H1 (cell line): ENCODE measurements at regions not wholly inside any gene's neighbourhood (a gene's known extent, or its start where the extent isn't known, plus 50 kb on each side); places are given as distances from the start of the nearest gene placed in this dataset.

Source experiments
- CTCF ChIA-PET: fragments of 300-600 bp; sonication (Branson Sonifier 250); formaldehyde crosslinking; loops from one replicate; lab custom pipeline; 2021; ENCODE audit not compliant: partially characterized antibody; lab: Charles Lee
- POLR2A ChIA-PET: fragments of 300-600 bp; sonication (Branson Sonifier 250); formaldehyde crosslinking; loops from one replicate; lab custom pipeline; 2021; ENCODE audit warnings: inconsistent platforms; ENCODE audit not compliant: partially characterized antibody; lab: Charles Lee
- DNase-seq, 2 experiments: peaks; one replicate each; pipeline versions ENCODE4 v3.0.0 to v3.0.0-alpha.2; 2010 to 2022; ENCODE audit warnings: low spot score in 2 of 2, low read depth in 1 of 2, mixed read lengths in 1 of 2
- FAIRE-seq: peaks from 2 replicates; lab custom pipeline; 2011; peaks lifted over from hg19 to GRCh38; lab: Jason Lieb, UNC
- H2AFZ ChIP-seq: 2 replicates; pipeline ENCODE4 v1.8.1; 2012; ENCODE audit warnings: low read length, inconsistent platforms
- H2AK5ac ChIP-seq: 2 replicates; pipeline ENCODE4 v1.6.1; 2013; ENCODE audit warnings: low read depth, low read length
- H2BK120ac ChIP-seq: replicated peaks from 2 replicates; pipeline ENCODE3; 2013; ENCODE audit warnings: low read depth, low read length, inconsistent platforms
- H2BK12ac ChIP-seq: 2 replicates; pipeline ENCODE4 v1.6.1; 2013; ENCODE audit warnings: low read depth, low read length
- H2BK15ac ChIP-seq: 2 replicates; pipeline ENCODE4 v1.6.1; 2013; ENCODE audit warnings: low read length
- H2BK20ac ChIP-seq: 2 replicates; pipeline ENCODE4 v1.6.1; 2013; ENCODE audit warnings: low read length
- H2BK5ac ChIP-seq: 2 replicates; pipeline ENCODE4 v1.6.1; 2013; ENCODE audit warnings: low read depth, low read length
- H3K14ac ChIP-seq: 2 replicates; pipeline ENCODE4 v1.6.1; 2013; ENCODE audit warnings: inconsistent platforms; ENCODE audit not compliant: insufficient read length
- H3K18ac ChIP-seq: 2 replicates; pipeline ENCODE4 v1.6.1; 2013; ENCODE audit warnings: low read length; ENCODE audit errors: extremely low read depth
- H3K23ac ChIP-seq: 2 replicates; pipeline ENCODE4 v1.6.1; 2013; ENCODE audit warnings: inconsistent platforms; ENCODE audit not compliant: insufficient read length
- H3K23me2 ChIP-seq: 2 replicates; pipeline ENCODE4 v1.6.1; 2013; ENCODE audit warnings: low read depth, low read length
- H3K27ac ChIP-seq: 2 replicates; pipeline ENCODE4 v1.6.1; 2011; ENCODE audit warnings: low read depth, low read length, inconsistent platforms
- H3K27me3 ChIP-seq, 4 experiments: replicated peaks in 1 of 4; 1 replicate in 1 of 4; 2 replicates in 3 of 4; pipeline versions ENCODE4 v1.6.1 to v1.8.1; 2011 to 2013; ENCODE audit warnings: low read length in 3 of 4, mild to moderate bottlenecking in 3 of 4, inconsistent platforms in 2 of 4, mixed read lengths in 2 of 4, moderate library complexity in 1 of 4; ENCODE audit not compliant: control insufficient read depth in 3 of 4, insufficient read depth in 3 of 4; ENCODE audit errors: extremely low read depth in 1 of 4
- H3K36me3 ChIP-seq, 4 experiments: 2 replicates each; pipeline versions ENCODE4 v1.6.1 to v1.8.1; 2011 to 2013; ENCODE audit warnings: mild to moderate bottlenecking in 4 of 4, low read length in 3 of 4, moderate library complexity in 2 of 4, control low read depth in 1 of 4, inconsistent platforms in 1 of 4; ENCODE audit not compliant: insufficient read depth in 4 of 4, control insufficient read depth in 2 of 4
- H3K4ac ChIP-seq: replicated peaks from 2 replicates; pipeline ENCODE3; 2013; ENCODE audit warnings: low read length, low read depth, mixed read lengths, inconsistent platforms; ENCODE audit not compliant: insufficient read length
- H3K4me1 ChIP-seq, 4 experiments: replicated peaks in 1 of 4; 1 replicate in 1 of 4; 2 replicates in 3 of 4; pipeline versions ENCODE4 v1.6.1 to v1.8.1; 2011 to 2013; ENCODE audit warnings: low read length in 3 of 4, inconsistent platforms in 2 of 4, mixed read lengths in 1 of 4; ENCODE audit not compliant: insufficient read depth in 4 of 4, control insufficient read depth in 3 of 4
- H3K4me2 ChIP-seq, 2 experiments: 2 replicates each; pipeline versions ENCODE4 v1.6.1 to v1.8.1; 2011 to 2013; ENCODE audit warnings: low read depth in 2 of 2, low read length in 2 of 2, control low read depth in 1 of 2, inconsistent platforms in 1 of 2, mild to moderate bottlenecking in 1 of 2; ENCODE audit not compliant: insufficient read depth in 1 of 2
- H3K4me3 ChIP-seq, 4 experiments: fragments of 200-600, 300-600 bp in 1 of 4; sonication (generic), shearing (Covaris generic), sonication (Bioruptor Twin) in 1 of 4; 2 replicates each; pipeline versions ENCODE4 v1.5.1 to v1.8.1; 2011 to 2016; ENCODE audit warnings: low read length in 4 of 4, low read depth in 3 of 4, control low read depth in 2 of 4, inconsistent platforms in 2 of 4, mild to moderate bottlenecking in 2 of 4, mixed read lengths in 1 of 4, moderate library complexity in 1 of 4; ENCODE audit not compliant: insufficient read depth in 2 of 4; ENCODE audit errors: extremely low read depth in 1 of 4
- H3K56ac ChIP-seq: replicated peaks from 2 replicates; pipeline ENCODE3; 2013; ENCODE audit warnings: low read depth, mild to moderate bottlenecking, mixed read lengths, low read length, inconsistent platforms; ENCODE audit not compliant: insufficient read length
- H3K79me1 ChIP-seq: 2 replicates; pipeline ENCODE4 v1.6.1; 2013; ENCODE audit warnings: low read depth, low read length, control low read depth
- H3K79me2 ChIP-seq, 2 experiments: 2 replicates each; pipeline versions ENCODE4 v1.6.1 to v1.8.1; 2012 to 2013; ENCODE audit warnings: low read length in 2 of 2, mild to moderate bottlenecking in 2 of 2, inconsistent platforms in 1 of 2; ENCODE audit not compliant: insufficient read depth in 2 of 2, control insufficient read depth in 1 of 2
- H3K9ac ChIP-seq, 4 experiments: replicated peaks in 1 of 4; 1 replicate in 1 of 4; 2 replicates in 3 of 4; pipeline versions ENCODE4 v1.6.1 to v1.8.1; 2011 to 2013; ENCODE audit warnings: low read depth in 3 of 4, low read length in 3 of 4, control low read depth in 2 of 4, mild to moderate bottlenecking in 2 of 4, moderate library complexity in 2 of 4, inconsistent platforms in 1 of 4; ENCODE audit errors: extremely low read depth in 1 of 4
- H3K9me3 ChIP-seq, 2 experiments: 2 replicates each; pipeline versions ENCODE4 v1.6.1 to v1.8.1; 2012 to 2013; ENCODE audit warnings: mild to moderate bottlenecking in 2 of 2, moderate library complexity in 2 of 2, control low read depth in 1 of 2, inconsistent platforms in 1 of 2, low read depth in 1 of 2, low read length in 1 of 2, mixed read lengths in 1 of 2; ENCODE audit not compliant: insufficient read depth in 2 of 2
- H4K20me1 ChIP-seq, 2 experiments: replicated peaks in 1 of 2; 2 replicates each; pipeline versions ENCODE3 to v1.8.1; 2011 to 2013; ENCODE audit warnings: inconsistent platforms in 2 of 2, low read length in 2 of 2, mild to moderate bottlenecking in 1 of 2; ENCODE audit not compliant: insufficient read depth in 2 of 2, control insufficient read depth in 1 of 2
- H4K5ac ChIP-seq: 2 replicates; pipeline ENCODE4 v1.6.1; 2013; ENCODE audit warnings: low read length, low read depth, mixed read lengths, inconsistent platforms; ENCODE audit not compliant: insufficient read length
- H4K8ac ChIP-seq: 2 replicates; pipeline ENCODE4 v1.8.0; 2013; ENCODE audit warnings: mild to moderate bottlenecking, moderate library complexity, low read length, inconsistent platforms; ENCODE audit not compliant: insufficient read depth; ENCODE audit errors: extremely low read depth
- H4K91ac ChIP-seq: replicated peaks from 2 replicates; pipeline ENCODE3; 2013; ENCODE audit warnings: low read length, mixed read lengths, inconsistent platforms; ENCODE audit not compliant: insufficient read length
- CHD1 ChIP-seq: IDR thresholded peaks from 2 replicates; pipeline ENCODE4 v1.6.1; 2012; ENCODE audit warnings: low read depth, low read length, improper control_type of control experiment
- EGR1 ChIP-seq: IDR thresholded peaks from 2 replicates; pipeline ENCODE4 v1.6.1; 2011; ENCODE audit warnings: low read depth, low read length, borderline replicate concordance
- GABPA ChIP-seq: IDR thresholded peaks from 2 replicates; pipeline ENCODE4 v1.6.1; 2011; ENCODE audit warnings: mild to moderate bottlenecking, low read length, moderate library complexity, borderline replicate concordance; ENCODE audit not compliant: insufficient read depth
- KDM1A ChIP-seq: fragments of 200-600, 300-600 bp; sonication (generic); IDR thresholded peaks from 2 replicates; pipeline ENCODE4 v1.7.1; 2016; ENCODE audit warnings: mild to moderate bottlenecking, low read length, borderline replicate concordance
- NANOG ChIP-seq: IDR thresholded peaks from 2 replicates; pipeline ENCODE4 v1.6.1; 2011; ENCODE audit warnings: low read length, low read depth, mild to moderate bottlenecking, inconsistent platforms; ENCODE audit not compliant: insufficient read depth, poor library complexity, severe bottlenecking
- POLR2A ChIP-seq, 2 experiments: IDR thresholded peaks; 1 replicate in 1 of 2; 2 replicates in 1 of 2; pipeline ENCODE4 v1.6.1; 2011; ENCODE audit warnings: low read depth in 2 of 2, low read length in 2 of 2, mild to moderate bottlenecking in 2 of 2; ENCODE audit errors: control extremely low read depth in 1 of 2
- SAP30 ChIP-seq: fragments of 300-600 bp; sonication (generic); IDR thresholded peaks from 2 replicates; pipeline ENCODE4 v1.7.1; 2012; ENCODE audit warnings: low read length, moderate library complexity, mild to moderate bottlenecking, inconsistent platforms; ENCODE audit not compliant: insufficient read depth, insufficient replicate concordance
- SRF ChIP-seq: IDR thresholded peaks from 2 replicates; pipeline ENCODE4 v1.6.1; 2011; ENCODE audit warnings: mild to moderate bottlenecking, low read depth, low read length, moderate library complexity
- TAF7 ChIP-seq: optimal IDR thresholded peaks from 2 replicates; pipeline ENCODE3; 2011; ENCODE audit warnings: low read depth, mild to moderate bottlenecking, inconsistent platforms, low read length, moderate library complexity, borderline replicate concordance
- TEAD4 ChIP-seq: IDR thresholded peaks from 2 replicates; pipeline ENCODE4 v1.6.1; 2012; ENCODE audit warnings: low read depth, low read length, inconsistent platforms, mixed read lengths
- WGBS, 2 experiments: shearing (Covaris generic) in 1 of 2; methylation state at CpG; one replicate each; pipeline versions ENCODE4 v1.1.6 to v1.1.7; 2013 to 2015; ENCODE audit warnings: low lambda C conversion rate in 2 of 2, mixed read lengths in 2 of 2, inconsistent platforms in 1 of 2, low coverage in 1 of 2, missing lambda C conversion rate in 1 of 2; ENCODE audit not compliant: insufficient replicate concordance in 2 of 2, insufficient coverage in 1 of 2, insufficient read length in 1 of 2; ENCODE audit errors: extremely low coverage in 1 of 2, missing lambda C conversion rate in 1 of 2; 5-methylcytosine and 5-hydroxymethylcytosine counted together
- TF ChIP-seq, protein P1 (sequence below): IDR thresholded peaks from 2 replicates; pipeline ENCODE4 v1.6.1; 2011; ENCODE audit warnings: low read length, improper control_type of control experiment

DNA sequence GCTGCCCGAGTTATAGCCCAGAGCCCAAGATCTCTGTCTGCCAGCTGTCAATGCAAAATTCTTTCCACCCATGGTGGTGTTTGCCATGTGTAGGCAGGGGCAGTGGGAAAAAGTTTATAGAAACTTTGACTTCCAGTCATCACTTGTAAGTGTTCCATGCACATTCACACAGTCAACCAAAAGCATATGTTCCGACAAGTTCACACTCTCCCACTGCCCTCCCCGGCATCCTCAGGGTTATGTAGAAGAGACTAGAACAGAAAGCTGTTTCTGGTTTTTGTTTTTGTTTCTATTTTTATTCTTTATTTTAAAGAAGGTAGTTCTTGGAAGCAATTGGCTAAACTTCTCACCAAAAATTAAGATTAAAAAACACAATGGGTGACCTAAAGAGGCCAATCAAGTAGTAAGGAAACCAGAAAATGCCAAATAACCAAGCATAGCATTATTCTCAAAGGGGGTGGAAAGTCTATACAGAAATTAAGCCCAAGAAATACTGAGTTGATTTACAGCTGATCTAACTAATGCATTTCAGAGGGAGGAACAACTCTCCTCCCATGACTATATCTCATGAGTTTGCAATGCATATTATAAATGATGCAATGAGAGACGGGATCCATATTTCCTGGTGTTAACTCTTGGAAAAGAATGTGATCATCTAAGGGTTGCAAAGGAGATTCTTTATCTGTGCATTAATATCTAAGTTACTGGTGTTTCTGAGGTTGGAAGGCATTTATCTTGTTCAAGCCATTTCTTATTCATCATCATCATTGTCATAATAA, 91.5 kb upstream of the ETS2 start:
- Histone ChIP-seq H2BK15ac (no peak overlapping the region), H3K9ac (no peak overlapping the region), H3K23me2 (no peaks in the 10 kb centered on the region), H3K27ac (no peak overlapping the region), H3K14ac (no peak overlapping the region), H2AFZ (no peak overlapping the region), H3K36me3 (no peaks in the 10 kb centered on the region), H4K5ac (no peak overlapping the region), H3K27me3 (no peaks in the 10 kb centered on the region), H3K4ac (no peak overlapping the region), H3K79me2 (no peaks in the 10 kb centered on the region), H2BK20ac (no peak overlapping the region), H3K23ac (no peak overlapping the region), H2BK5ac (no peak overlapping the region), H2BK12ac (no peak overlapping the region), H2BK120ac (no peak overlapping the region), H2AK5ac (no peak overlapping the region), H3K4me1 (no peaks in the 10 kb centered on the region), H4K20me1 (no peaks in the 10 kb centered on the region), H4K8ac (no peak overlapping the region), H3K56ac (no peak overlapping the region), H4K91ac (no peak overlapping the region), H3K9me3 (no peaks in the 10 kb centered on the region), H3K18ac (no peak overlapping the region), H3K79me1 (no peaks in the 10 kb centered on the region), H3K4me3 (no peak overlapping the region), H3K4me2 (no peak overlapping the region)
- DNase-seq (no peak), FAIRE-seq (no peak)
- ChIA-PET CTCF (no interaction called here), POLR2A (no interaction called here)
- TF ChIP-seq EGR1: no peak
- TF ChIP-seq GABPA: no peak
- TF ChIP-seq NANOG: no peak
- TF ChIP-seq, protein P1, sequence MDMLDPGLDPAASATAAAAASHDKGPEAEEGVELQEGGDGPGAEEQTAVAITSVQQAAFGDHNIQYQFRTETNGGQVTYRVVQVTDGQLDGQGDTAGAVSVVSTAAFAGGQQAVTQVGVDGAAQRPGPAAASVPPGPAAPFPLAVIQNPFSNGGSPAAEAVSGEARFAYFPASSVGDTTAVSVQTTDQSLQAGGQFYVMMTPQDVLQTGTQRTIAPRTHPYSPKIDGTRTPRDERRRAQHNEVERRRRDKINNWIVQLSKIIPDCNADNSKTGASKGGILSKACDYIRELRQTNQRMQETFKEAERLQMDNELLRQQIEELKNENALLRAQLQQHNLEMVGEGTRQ: no peak
- no peak for TF ChIP-seq TAF7
- TF ChIP-seq SRF: no peak
- TF ChIP-seq CHD1: no peak
- TF ChIP-seq KDM1A: no peak
- TF ChIP-seq TEAD4: no peak
- TF ChIP-seq POLR2A (IDR thresholded peaks at IDR 0.05; ENCODE audit: control extremely low read depth in 1 of 2, low read depth in 2 of 2, low read length in 2 of 2): no peak
- TF ChIP-seq SAP30: no peak
- WGBS, 2 experiments: 86% methylated on average over 4 of the region's 4 CpGs; no CpG with 5 or more reads in 1 of the 2 experiments
